HG02642 (cell line): ENCODE measurements at regions not wholly inside any gene's neighbourhood (a gene's known extent, or its start where the extent isn't known, plus 50 kb on each side); places are given as distances from the start of the nearest gene placed in this dataset.

Experiments
- ATAC-seq: cut with Tn5 transposase; IDR thresholded peaks from one replicate; pipeline ENCODE4 v1.9.1; 2021; ENCODE audit warnings: mild to moderate bottlenecking; ENCODE audit not compliant: unreplicated experiment, poor library complexity

DNA sequence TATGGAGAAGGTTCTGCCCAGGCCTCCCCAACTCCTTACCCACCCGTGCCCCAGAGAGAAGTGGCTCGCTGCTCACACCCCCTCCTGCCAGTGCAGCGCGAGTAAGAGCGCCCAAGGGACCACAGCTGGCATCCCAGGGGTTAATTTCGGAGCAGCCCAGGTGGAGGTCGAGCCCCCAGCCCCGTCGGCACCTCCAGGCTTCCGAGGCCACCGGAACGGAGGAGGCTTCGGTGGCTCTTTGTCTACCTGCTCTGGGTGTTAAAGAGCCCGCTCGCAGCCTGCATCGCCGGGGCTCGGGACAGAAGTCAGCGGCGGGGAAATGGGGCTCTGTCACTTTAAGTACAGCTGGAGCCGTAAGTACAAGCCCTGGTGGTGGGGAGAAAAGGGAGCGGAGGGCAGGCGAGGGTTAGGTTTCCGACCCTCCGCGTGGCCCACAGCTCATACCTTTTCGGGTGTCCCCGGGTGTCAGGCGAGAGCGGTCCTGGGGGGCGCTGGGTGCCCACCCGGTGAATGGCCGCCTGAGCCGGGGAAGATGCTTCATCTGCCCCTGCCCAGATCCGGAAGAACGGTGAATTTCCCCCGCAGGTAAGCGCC lies 89.4 kb upstream of the IPO9 start:
- no peak for ATAC-seq

- ATAC-seq: no peak
These were observed 88.8 kb upstream of the IPO9 start for GRCh38 chr1:201740086-201740541.

DNA sequence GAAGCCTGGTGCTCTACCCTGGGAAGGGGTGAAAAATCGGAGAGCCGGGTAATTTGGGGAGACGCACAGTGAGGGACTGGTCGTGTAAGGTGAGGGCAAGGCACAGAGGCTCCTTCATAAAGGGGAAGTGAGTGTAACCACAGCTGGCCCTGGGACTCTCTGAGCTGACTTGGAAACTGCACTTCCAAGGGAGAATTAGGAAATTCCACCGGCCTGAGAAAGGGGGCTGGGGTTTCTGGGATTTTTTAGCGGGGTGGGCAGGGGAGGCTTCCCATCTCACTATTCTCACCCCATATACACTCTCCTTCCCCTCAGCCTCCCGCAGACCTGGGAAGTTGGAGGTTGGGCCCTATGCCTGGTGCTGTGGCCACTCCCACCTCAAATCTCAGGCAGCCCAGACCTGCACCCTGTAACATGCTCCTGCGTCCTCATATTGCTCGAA lies 88.3 kb upstream of the IPO9 start:
- no peak for ATAC-seq

DNA sequence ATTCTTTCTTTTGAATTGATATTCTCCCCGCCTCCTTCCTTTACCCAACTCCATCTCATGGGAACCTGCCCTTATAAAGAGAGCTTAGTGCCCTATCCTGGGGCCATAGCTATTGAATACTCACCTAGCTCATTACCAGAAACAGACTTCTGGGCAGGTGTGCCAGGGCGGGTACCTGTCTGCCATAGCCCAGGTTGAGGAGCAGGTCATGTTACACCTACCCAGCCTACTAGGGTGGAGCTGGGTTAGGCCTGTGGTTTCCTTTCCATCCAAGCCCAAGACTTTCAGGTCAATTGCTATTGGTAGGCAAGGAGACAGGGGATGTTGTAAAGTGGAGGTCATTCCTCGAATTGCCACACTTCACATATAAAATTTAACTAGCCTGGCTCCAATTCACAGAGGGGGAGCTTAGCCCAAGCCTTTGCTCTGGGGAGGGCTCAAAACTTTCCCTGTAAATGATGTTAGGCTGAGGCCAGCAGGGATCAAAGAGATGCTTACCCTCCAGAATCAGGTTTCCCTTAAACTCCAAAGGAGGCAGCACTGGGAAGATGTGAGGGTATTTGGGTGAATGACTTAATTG lies 87.1 kb upstream of the IPO9 start:
- ATAC-seq: no peak

DNA sequence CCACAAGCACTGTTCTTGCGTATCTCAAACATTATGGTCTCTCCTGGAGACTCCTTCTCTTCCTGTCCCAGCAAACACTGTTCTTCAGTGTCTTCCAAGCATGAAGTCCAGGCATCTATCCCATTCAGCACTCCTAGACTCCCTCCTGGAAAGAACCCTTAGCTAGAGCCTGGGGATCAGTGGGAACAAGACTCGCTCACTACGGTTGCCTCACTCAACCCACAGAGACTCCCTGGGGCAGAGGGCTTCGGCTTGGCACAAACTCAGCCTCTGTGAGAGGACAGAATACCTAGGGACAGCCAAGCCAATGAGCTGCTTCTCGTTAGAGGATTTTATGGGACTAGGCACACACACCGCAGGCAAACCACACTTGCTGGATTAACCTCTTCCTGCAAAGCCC lies 86.5 kb upstream of the IPO9 start:
- ATAC-seq: no peak

- no peak for ATAC-seq
These were observed 85.8 kb upstream of the IPO9 start for GRCh38 chr1:201742955-201743805.

DNA sequence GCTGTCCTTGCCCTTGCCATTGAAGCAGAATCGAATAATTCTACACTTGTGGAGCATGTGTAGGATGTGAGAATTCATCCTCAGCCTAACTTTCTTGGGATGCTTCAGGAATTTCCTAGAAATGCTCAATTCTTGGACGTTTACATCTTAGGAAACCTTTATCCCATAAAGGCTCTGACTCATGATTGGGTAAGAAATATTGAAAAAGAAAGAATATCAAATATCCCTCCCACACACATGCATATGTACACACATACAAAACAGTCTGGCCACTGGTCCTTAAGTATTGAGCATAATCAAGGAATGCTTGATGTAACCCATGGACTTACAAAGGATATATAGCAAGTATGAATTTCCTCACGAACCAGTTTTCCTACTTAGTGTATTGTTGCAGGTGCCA lies 83.9 kb upstream of the IPO9 start:
- ATAC-seq: no peak

GRCh38 chr1:201746156-201746555 lies 82.8 kb upstream of the IPO9 start:
- ATAC-seq: no peak

- ATAC-seq: no peak
These were observed 81.7 kb upstream of the IPO9 start for GRCh38 chr1:201747261-201747660.

GRCh38 chr1:201748335-201748734 lies 80.6 kb upstream of the IPO9 start:
- no peak for ATAC-seq

DNA sequence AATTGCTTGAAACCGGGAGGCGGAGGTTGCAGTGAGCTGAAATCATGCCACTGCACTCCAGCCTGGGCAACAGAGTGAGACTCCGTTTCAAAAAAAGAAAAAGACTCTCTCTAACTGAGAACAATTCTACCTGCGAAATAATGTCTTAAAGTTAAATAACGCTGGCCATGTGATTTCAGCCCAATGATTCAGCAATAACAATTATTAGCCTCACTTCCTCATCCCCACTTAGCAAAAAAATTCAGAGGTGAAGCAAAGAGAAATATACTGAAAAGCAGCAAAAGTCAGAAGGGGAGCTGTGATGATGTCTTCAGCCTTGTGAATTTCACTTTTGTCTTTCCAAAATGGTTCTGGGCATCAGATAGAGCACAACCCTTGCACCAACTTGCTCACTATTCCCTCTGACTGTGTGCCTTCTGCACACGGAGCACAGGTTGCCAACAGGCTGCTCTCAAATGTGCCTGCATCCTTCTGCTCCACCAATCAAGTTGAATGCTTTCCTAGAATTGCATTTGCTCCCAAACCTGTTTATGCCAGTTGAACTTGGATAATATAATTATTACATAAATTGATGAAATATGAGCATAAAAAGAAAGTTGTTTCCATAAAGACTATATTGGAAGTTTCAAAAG lies 79.8 kb upstream of the IPO9 start:
- no peak for ATAC-seq

DNA sequence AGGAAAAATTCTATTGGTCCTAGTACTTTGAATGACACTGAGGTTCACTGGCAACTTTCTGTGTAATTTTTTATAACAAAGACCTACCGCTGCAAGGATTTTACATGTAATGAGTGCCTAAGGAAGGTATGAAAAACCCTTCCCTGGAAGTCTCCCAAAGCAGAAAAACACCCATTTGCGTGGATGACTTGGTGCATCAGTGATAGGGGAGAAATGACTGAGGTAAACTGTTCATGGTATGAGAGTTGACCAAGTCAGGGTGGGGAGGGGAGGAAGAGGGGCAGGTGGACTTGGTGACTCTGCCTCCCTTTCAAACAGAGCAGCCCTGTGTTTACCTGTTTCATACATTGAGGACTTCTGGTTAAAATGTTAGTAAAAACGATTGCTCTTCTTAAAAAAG lies 78.8 kb upstream of the IPO9 start:
- no peak for ATAC-seq

DNA sequence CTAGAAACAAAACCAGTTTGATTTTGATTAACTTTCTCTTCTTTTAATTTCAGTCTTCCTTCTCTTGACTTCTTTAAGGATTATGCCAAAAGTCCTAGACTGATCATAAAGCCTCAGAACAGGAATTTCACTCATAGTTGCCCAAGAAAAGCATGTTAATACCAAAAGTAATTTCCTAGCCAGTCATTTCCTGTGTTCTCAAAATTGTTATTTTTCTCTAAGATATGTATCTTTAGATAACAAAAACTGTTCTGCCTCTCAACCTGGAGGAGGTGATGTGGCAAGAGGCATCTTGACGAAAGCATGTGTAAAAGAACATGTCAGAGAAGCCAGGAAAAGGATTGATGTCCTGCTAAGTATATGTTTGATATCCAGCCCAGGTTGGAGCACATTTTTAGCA lies 78.0 kb upstream of the IPO9 start:
- ATAC-seq: no peak

DNA sequence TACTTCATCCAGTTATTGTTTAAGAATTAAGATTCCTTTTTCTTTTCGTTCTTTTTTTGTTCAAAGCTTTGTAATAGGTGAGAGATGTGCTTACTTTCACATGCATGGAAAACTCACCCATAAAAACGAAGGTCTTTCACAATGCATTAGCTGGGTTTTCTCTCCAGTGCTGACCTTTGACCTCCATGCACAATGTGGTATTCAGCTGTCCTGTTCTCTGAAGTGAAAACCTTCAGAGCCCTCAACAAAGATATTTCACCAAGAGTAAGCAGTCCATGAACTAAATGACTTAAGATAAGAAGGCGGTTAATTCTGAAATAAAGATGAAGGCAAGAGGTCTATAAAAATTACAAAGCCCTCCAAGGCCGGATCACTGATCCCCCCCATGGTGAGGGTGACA lies 77.1 kb upstream of the IPO9 start:
- ATAC-seq: no peak

- ATAC-seq: no peak
These were observed 76.6 kb upstream of the IPO9 start for GRCh38 chr1:201752333-201752732.

DNA sequence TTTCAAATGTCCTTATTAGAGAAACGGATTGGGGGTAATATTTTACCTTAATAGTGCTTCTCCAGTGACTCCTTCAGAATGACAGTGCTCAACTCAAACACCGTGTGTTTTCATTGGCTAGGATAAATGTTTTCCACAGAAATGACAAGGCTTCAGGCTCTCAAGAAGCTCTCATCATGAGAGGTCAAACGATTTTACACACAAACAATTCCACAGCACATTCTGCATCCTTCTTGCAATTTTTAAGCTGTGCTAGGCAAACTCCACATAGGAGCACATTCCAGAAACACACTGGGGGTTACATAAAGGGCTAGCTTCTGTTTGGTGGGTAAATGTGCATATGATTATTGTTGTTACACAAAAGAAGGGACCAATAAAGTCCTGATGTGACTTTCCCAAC lies 75.5 kb upstream of the IPO9 start:
- ATAC-seq: no peak

- no peak for ATAC-seq
These were observed 74.6 kb upstream of the IPO9 start for GRCh38 chr1:201754353-201754752.

- no peak for ATAC-seq
These were observed 73.8 kb upstream of the IPO9 start for GRCh38 chr1:201755200-201755599.

DNA sequence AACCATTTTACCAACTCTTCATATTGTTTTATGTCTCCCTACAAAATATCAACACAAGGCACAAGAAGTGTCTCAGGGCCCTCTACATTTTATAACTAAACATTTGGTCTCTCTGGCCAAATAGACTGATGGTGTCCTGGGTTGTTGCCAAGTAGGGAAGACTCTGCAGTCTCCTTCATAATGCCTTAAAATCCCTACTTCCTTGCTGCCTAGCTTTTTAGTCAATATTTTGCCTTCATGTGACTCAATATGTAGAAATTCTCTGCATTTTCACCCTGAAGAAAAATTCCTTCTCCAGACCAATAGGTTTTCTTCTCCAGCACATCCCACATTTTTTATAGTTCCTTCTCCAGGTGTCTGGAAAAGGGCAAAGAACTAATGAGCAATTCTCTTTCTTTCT lies 72.6 kb upstream of the IPO9 start:
- ATAC-seq: no peak

GRCh38 chr1:201758499-201759050 lies 70.4 kb upstream of the IPO9 start:
- no peak for ATAC-seq
